GM11168 (cell line): ENCODE measurements at regions not wholly inside any gene's neighbourhood (a gene's known extent, or its start where the extent isn't known, plus 50 kb on each side); places are given as distances from the start of the nearest gene placed in this dataset.

Experiments used
- in situ Hi-C: fragments of 300-500 bp; cut with MboI; formaldehyde crosslinking; loops from one replicate; pipeline ENCODE4 v1.12.0; 2022; ENCODE audit warnings: low sequenced_read_pairs; ENCODE audit not compliant: unreplicated experiment

- in situ Hi-C loops: no loop called here
Measured at GRCh38 chr12:111010916-111011657, 90.7 kb upstream of the MYL2 start.

DNA sequence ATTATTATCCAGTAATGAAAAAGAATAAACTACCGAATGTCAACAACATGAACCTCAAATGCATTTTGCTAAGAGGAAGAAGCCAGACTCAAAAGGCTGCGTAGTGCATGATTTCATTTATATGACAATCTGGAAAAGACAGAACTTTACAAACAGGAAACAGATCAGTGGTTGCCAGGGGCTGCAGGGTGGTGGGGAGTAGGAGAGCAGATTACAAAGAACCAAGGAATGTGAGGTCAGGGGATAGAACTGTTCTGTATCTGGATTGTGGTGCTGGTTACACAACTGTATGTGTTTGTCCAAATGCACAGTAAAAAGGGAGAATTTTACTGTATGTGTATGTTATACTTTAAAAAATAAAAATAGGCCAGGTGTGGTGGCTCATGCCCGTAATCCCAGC lies 89.7 kb upstream of the MYL2 start:
- in situ Hi-C loops: no loop called here

- in situ Hi-C loops: no loop called here
Measured at GRCh38 chr12:111006621-111007020, 86.2 kb upstream of the MYL2 start.

DNA sequence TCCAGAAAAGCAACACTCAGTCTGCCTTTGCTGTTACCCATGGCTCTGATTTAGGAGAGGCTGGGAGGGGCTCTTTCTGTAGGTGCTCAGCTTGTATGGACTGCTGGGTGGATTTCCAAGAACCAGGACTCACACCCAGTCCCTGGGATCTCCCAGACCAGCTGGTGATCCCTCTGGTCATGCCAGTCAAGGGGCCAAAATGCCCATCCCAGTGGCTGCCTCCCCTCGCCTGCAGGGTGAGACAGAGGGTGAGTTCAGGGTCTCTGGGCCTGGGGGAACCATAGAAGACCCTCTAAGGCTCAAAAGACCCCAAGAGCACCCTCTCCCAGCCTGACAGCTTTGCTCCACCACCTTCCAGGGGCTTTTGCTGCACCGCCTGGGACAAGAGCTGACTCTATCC lies 78.6 kb upstream of the MYL2 start:
- in situ Hi-C loops: no loop called here

DNA sequence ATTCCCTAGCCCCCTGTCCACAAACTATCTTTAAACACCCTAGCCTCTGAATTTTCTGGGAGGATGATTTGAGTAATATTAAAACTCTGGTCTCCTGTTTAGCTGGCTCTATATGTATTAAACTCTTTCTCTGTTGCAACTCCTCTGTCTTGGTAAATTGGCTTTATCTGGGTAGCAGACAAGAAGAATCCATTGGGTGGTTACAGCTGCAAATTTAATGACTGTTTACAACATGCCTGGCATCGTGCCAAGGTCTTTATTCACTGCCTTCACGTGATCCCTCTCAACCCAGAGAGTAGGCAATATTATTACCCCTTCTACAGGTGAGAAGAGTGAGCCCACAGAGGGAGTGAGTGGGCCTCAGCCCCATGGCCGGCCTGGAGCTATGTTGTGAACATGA lies 77.8 kb upstream of the MYL2 start:
- in situ Hi-C loops: no loop called here

GRCh38 chr12:110996415-110996814 lies 76.0 kb upstream of the MYL2 start:
- in situ Hi-C loops: no loop called here

- in situ Hi-C loops: no loop called here
Measured at GRCh38 chr12:110995615-110996014, 75.2 kb upstream of the MYL2 start.

- in situ Hi-C loops: no loop called here
Measured at GRCh38 chr12:110995016-110995415, 74.6 kb upstream of the MYL2 start.

DNA sequence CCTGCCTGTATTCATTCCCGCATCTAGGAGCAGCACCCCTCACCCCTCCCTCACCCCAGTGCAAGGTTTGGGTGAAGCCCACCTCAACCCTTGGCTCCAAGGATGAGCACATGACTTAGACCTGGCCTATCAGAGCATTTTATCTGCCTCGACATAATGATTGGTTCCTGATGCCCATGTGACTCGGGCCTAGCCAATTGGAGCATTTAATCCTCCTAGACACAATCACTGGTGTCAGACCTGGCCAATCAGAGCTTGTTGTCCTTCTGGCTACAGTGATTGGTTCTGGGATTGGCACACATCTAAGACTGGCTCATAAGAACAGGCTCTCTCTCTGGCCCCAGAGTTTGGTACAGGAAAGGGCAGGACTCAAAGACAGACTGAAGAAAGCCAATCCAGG lies 73.1 kb upstream of the MYL2 start:
- in situ Hi-C loops: no loop called here

GRCh38 chr12:110992909-110993308 lies 72.5 kb upstream of the MYL2 start:
- in situ Hi-C loops: no loop called here

DNA sequence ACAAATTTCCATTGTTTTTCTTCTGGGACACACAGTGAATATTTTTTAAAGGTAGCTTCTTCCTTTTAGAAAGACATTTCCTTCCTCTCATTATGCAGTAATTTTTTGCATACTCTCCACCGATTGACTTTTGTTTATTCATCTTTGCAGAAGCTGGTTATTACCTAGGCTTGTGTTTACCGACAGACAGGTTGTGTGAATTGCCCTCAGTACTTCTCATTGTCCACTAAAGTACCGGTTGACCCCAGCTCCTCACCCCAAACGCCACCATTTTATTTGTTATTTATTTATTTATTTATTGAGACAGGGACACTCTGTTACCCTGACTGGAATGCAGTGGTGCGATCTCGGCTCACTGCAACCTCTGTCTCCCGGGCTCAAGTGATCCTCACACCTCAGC lies 63.4 kb upstream of the MYL2 start:
- in situ Hi-C loops: loop anchor here (5.0 kb wide), 1 partner anchor 42 kb away; no protein-coding TSS in a partner anchor

GRCh38 chr12:110972866-110973265 lies 52.5 kb upstream of the MYL2 start:
- in situ Hi-C loops: no loop called here

GRCh38 chr12:110971936-110972335 lies 51.6 kb upstream of the MYL2 start:
- in situ Hi-C loops: no loop called here

- in situ Hi-C loops: no loop called here
Measured at GRCh38 chr12:110971189-110971920, 51.0 kb upstream of the MYL2 start.
